Activated CD4-positive, alpha-beta T cell treated with anti-CD3 and anti-CD28 coated beads, Interleukin-2, amount 50 U/mL, for 48 hours (primary cell): ENCODE measurements at regions not wholly inside any gene's neighbourhood (a gene's known extent, or its start where the extent isn't known, plus 50 kb on each side); places are given as distances from the start of the nearest gene placed in this dataset.
"Not testable (repeated sequence)": the region's sequence is repeated elsewhere in the genome, so short reads cannot be mapped to it uniquely, and the experiment has no call there.

Experiments used
- DNase-seq, 2 experiments: peaks; one replicate each; pipeline ENCODE4 v3.0.0-alpha.2; 2020

DNA sequence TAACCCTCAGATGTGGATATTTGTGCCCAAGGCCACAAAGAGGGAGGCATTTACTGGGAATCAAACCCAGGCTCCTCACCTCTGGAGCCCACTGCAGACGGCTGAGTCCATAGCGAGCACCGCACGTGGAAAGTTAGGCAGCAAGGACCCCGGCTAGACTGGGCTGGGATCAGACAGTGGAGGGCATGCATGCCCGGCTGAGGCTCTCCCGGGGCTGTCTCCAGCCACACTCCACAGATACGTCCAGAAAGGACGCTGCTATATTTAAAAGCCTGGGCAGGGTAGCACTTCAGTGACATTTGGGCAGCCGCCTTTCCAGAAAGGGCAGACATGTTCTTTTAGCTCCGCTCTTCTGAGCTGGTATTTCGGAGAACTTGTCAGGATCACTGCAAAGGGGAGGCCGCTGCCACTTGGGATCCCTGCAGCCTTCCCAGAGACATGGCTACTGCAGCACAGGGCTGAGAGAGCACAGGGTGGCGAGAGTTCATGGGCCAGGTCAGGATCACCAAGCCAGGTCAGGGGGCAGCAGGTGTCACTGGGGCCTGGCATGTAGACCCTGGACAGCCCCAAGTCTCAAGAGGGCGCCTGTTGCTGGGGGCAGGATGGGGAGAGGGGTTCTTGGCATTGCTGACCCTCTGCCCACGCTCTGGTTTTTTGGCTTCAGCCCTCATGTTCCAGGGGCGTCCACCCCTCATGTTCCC, 121.7 kb downstream of the PHETA1 start:
- DNase-seq, result no peak

DNA sequence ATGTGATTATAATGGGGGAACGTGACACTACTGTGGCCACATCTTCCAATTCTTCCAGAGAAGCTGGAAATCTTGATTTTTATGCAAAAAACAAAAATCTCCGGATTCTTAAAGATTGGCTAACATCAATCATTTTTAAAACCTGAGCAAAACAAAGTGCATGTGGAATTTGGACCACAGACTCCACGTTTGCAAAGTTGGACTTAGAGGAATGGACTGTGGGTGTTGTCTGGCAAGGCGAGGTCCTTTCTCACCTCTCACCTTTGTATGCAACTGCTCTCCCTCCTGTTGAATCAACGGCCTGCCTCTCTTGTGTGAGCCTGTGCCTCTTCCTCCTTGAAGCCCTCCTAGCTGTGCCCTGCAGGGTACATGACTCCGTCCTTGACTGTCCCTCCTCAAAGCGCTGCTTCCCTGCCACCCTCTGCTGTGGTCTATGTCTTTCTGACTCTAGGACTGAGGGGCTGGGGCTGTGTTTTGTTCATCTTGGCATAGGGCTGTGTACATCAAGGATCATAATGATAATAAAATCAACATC, 122.4 kb downstream of the PHETA1 start:
- DNase-seq, result no peak

DNA sequence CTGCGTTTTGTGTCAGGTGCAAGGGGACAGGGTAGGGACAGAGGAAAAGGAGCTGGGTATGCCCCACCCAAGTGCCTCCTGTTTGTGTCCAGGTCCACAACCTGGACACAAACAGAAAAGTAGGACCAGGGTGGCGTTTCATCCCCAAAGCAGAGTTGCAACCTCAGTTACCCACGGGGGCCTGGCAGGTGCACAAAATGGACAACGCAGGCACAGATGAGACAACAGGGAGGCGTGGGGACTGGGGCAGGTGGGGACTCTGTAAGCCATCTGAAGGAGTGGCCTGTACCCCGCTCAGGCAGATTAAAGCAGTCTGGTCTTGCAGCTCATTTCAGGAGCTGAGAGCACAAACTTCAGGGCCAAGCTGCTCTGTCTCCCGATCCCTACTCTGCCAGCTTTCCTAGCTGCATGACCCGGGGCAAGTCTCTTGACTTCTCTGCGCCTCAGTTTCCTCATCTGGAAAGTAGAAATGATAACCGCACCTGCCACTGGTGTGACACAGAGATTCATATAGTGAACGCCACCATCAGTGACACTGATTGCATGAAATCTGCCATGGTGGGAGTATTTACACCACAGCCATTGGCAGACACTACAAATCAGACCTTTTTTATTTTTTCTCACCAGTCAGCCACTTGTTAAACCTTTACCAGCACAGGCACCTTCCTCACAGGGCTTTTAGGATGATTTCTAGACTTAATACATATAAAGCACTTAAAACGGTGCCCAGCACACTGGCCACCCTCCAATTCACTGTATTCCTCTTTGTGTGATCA, 123.0 kb downstream of the PHETA1 start:
- no peak for DNase-seq

DNA sequence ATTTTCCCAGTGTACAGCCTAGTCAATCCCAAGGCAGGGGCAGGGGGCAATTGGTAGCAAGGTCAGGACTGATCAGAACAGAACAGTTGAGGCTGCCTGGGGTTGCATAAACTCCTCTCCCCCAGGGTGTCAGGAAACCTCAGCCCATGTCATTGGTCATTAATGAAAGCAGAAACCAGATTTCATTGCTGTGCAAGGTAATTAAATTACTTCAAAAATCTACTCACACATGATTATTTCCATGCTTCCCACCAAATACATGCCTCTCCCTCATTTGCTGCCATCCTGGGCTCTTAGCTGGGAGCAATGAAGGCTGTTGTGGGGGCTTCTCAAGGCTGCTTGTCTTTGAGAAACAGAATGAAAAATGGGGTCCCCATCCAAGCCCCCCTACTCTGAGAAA, 124.2 kb downstream of the PHETA1 start:
- no peak for DNase-seq

DNA sequence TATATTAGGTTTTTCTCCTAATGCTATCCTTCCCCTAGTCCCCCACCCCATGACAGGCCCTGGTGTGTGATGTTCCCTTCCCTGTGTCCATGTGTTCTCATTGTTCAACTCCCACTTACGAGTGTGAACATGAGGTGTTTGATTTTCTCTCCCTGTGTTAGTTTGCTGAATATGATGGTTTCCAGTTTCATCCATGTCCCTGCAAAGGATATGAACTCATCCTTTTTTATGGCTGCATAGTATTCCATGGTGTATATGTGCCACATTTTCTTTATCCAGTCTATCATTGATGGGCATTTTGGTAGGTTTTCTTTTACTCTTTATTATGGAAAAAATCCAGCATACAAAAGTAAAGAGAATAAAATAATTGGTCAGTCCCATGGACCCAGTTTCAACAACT, 126.1 kb downstream of the PHETA1 start:
- DNase-seq, result not testable (repeated sequence)

DNA sequence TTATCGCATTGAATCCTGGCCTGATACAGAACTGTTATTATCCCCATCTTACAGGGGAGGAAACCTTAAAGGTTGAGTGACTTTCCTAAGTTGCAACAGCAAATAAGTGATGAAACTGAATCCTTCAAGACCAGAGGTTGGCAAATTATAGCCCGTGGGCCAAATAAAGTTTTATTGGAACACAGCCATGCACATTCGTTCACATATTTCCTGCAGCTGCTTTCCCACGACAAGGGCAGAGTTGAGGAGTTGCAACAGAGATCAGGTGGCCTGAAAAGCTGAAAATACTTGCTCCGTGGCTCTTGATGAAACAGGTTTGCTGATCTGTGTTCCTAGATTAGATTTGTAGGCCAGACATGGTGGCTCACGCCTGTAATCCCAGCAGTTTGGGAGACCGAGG, 126.7 kb downstream of the PHETA1 start:
- no peak for DNase-seq

DNA sequence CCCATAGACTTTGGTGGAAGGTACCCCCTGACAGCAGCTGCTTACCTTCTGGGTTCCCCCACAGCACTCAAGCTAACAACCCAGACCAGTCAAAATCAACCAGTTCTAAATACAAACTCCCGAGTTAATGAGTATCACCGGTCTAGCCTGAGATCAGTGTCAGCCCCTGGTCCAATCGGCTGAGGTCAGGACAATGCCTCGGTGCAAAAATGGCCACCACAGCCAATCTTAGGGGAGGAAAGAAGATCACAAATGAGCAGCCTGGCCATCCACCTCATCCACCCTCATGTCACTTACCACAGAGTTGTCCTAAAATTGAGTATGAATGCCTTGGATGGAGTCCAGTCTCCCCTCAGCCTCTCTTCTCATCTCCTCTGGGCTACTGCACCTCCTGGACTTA, 128.5 kb downstream of the PHETA1 start:
- no peak for DNase-seq

DNA sequence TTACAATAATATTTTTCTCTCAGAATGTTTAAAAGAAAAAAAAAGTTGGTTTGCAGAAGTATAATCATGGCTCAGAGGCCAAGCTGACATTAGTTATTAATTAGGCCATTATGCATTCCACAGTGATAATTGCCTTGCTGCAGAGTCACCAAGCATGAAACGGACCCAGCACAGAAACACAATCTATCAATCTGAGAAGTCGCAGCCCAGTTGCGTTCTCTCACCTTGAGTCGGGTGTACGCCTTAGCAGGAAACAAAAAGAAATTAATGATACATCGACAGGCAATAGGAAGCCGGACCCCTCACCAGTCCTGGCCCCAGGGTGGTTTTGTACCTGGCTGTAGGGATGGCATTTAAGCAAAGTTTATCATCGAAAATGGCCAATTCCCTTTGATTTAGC, 129.7 kb downstream of the PHETA1 start:
- DNase-seq, result no peak

DNA sequence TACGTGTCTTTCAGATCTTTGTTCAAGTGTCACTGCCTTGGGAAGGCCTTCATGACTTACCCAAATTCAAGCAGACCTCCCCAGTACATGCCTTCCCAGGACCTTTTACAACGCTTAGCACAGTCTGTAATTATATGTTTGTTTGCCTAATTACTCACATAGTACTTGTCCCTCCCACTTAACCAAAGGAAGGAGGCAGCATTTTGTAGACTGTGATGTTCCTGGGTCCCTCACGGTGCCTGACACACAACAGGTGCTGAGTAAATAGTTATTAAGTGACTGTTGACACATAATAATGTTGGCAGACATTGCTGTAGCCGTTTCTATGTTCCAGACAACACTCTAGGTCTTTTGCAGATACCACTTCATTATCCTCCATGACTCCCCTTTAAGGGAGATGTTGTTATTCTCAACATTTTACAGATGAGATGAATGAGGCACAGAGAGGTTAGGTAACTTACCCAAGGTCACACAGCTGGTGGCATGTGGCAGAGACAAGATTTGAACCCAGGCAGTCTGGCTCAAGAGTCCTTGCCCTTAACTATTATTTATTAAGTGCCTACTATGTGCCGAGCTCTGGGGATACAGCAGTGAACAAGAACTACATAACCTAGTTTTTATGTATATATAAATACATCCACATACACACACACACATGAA, 130.7 kb downstream of the PHETA1 start:
- no peak for DNase-seq

DNA sequence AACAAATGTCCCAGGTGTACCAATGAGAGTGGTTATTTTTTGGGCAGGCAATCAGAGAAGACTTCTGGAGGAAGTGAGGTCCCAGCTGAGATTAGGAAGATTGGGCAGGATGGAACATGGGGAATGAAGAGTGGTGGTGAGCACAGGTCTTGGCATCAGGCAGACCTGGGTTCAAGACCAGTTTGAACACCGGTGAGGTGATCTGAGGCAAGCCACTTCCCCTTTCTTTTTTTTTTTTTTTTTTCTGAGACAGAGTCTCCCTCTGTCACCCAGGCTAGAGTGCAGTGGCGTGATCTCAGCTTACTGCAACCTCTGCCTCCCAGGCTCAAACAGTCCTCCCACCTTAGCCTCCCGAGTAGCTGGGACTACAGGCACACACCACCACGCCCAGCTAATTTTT, 134.4 kb downstream of the PHETA1 start:
- DNase-seq, result not testable (repeated sequence)

DNA sequence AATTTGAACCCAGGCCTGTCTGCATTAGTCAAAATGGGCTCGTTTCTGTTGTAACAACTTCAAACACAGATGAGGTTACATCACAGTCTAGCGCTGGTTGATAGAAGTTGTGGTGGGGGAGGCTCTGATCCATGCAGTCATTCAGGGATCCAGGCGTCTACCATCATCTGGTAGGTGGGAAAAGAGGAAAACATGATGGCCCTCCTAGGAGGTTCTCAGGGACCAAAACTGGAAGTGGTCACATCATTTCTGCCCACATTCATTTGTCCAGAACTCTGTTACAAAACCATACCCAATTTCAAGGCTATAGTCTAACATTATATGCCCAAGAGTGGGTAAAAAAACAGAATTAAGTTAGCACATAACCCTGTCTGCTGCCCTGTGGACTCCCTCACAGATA, 135.1 kb downstream of the PHETA1 start:
- DNase-seq, result no peak

DNA sequence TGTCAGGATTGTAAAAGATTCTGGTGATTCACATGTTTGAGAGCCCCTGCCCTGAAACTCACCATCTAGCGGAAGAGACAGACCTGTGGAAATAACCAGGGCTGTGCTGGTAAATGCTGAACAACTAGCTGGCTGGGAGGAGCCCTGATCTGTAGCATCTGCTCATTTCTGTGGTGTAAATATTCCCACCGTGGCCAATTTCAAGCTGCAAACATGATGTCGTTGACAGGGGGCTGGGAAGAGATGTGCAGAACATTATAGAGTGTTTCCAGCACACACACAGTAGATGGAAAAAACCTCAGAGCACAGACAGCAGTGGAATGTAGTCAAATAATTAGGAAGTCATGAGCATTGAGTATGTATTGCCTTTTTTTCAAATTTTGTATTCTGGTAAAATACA, 138.2 kb downstream of the PHETA1 start:
- DNase-seq, result no peak

DNA sequence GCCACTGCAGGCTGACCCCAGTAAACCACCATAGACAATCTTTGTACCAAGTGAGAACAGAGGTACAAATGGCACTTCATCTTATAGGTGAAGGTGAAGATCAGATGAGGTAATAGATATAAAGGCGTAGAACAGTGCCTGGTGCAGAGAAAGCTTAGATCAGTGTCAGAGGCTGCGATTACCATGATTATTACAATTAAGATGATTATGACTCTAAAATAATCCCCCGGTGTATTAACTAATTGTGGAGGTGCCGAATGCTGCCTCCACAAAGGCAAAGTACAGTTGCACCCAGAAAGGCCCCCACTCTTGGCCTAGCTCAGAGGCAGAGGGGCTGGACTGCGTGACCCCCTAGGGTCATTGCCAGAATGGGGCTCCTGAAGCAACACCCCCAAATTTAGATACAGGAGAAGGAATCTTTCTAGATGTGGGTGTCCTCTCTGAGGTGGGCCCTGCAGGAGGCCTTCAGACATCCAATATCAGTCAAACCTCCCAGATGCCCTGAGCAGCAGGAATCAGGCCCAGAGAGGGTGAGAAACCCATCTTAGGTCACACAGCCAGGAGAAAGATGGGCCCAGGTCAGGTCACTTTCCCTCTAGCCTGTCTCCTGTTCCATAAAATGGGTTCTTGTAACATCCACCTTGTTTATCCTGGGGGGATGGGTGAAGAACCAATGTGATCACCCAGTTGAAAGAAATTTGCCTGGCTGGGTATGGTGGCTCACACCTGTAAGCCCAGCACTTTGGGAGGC, 139.8 kb downstream of the PHETA1 start:
- no peak for DNase-seq

DNA sequence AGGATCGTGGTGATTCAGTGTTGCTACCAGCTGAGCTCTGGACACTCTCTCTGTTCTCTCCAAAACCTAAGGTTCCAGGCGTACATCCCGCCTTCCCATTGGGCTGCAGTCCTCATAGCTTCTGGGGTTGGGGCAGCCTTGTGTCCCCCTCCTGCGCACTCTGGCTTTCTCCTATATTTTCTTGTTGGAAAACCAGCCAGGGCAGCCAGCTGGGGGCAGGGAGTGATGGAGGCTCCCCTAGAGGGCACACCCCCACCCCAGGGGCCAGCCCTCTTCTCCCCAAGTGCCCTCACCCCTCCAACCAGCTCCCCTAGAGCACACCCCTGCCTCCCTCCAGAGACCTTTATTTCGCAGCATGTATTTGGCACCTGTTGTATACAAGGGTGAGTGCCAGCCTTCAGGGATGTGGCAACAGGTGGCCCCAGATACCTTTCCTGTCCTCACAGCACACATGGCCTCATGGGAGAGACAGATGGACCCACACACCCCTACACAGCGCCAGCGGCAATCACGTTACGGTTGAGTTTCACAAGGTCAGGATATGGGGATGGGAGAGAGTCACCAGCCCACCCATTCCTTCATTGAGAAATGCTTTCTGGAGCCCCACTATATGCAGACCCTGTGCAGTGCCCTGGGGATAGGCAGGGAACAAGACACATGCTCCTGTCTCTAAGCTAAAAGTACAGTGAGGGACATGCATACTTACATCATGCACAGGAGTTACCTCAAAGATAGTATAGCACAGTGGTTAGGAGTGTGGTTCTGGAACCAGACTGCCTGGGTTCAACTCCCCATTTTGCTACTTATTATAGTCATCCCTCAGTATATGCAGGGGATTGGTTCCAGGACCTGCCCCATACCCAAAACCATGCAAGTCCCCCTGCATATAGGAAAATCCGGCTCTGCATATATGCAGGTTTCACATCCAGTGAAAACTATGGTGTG, 141.1 kb downstream of the PHETA1 start:
- DNase-seq, result no peak

DNA sequence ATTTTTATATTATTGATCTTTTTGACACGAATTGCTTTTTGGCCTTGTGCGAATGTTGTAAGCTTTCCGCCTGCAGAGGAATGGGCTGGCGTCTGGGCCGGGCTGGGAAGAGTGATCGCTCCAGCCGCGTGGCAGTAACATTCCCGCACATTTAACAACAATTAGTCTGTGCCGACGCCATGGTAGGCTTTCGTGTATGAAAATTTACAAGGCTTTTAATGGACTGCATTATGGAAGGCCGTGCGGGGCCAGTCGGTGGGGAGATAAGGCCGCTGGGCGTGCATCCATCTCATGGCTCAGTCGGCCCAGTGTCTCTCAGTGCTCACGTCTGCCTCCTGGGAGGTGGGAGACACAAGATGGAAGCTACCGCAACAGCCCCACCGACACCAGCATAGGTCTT, 142.2 kb downstream of the PHETA1 start:
- no peak for DNase-seq

DNA sequence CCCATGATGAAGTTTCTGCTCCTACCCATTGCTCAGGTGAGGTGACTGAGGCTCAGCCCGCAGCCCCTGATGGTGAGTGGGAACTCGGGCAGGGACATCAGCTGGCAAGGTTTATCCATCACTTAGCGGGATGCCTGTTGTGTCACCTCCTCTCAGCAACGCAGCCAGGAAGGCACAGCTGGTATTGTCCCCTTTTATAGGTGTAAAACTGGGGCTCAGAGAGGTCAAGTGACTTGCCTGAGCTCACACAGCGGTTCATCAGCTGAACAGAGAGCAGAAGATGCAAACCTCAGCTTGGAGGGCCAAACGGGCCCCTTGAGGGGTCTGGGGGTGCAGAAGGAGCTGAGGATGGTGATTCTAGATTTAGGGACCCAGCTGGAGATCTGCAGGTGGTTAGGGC, 143.6 kb downstream of the PHETA1 start:
- DNase-seq, result no peak

DNA sequence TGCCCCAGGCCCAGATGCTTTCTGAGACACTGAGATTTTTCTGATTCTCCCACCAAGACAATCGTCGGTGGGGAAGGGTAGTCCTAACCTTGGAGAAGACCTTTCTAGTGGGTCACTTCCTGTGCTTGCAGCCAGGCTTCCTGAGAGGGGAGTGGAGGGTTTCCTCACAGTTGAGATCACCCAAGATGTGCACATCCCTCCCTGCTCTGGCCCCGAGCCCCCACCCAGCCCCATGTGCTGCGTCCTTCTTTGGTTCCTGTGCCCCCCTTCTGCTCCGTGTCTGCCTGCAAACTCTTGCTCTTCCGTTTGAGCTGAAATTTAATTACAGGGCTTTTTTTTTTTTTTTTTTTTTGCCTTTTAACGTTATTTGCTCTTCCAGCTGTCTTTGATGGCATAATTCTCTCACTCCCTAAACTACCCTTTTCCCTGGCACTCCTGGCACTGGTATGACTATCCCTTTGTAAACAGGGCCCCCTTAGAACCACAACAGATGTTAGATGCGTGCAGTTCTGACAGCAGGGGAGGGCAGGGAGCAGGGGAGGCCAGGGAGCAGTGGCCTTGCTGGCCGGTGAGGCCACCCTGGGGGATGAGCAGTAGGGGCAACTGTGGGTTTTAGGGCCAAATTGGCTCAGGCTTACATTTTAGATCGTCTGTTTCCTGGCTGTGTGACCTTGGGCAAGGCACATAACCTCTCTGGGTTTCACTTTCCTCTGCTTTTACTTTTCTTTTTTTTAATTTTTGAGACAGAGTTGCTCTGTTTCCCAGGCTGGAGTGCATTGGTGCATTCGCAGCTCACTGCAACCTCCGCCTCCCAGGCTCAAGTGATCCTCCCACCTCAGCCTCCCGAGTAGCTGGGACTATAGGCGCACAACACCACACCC, 144.5 kb downstream of the PHETA1 start:
- no peak for DNase-seq

DNA sequence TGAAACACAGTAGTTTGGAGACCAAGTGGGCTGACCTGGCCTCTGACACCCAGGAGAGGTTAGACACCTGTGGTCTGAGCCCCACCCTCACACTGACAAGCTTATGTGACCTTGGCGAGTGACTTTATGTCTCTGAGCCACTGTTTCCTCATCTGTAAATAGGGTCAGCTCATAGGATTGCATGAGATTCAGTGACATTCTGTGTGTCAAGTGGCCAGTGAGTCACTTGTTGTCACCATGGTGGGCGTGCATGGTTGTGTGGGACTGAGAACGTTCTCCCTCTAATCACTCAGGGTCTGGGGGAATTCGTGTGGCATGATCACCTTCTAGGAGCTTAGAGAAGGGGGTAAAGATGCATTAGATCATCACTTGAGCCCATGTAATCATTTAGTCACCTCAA, 146.4 kb downstream of the PHETA1 start:
- DNase-seq, result no peak

DNA sequence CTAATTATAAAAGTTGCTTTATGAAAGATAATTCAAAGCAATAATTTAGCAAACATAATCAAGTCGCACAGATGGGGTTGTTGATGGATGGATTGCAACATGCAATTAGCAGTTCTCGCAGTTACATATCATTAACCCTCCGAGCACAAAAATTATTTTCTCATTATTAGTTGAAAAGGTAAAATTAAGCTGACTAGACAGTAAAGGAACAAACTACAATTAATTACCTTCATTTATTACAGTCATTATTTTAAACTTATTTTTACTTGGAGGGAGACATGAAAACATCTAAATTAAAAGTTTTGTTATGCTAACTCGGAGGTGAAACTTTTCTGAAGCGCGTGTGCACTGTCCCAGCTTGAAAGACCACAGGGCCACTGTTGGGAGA, 146.9 kb downstream of the PHETA1 start:
- no peak for DNase-seq

DNA sequence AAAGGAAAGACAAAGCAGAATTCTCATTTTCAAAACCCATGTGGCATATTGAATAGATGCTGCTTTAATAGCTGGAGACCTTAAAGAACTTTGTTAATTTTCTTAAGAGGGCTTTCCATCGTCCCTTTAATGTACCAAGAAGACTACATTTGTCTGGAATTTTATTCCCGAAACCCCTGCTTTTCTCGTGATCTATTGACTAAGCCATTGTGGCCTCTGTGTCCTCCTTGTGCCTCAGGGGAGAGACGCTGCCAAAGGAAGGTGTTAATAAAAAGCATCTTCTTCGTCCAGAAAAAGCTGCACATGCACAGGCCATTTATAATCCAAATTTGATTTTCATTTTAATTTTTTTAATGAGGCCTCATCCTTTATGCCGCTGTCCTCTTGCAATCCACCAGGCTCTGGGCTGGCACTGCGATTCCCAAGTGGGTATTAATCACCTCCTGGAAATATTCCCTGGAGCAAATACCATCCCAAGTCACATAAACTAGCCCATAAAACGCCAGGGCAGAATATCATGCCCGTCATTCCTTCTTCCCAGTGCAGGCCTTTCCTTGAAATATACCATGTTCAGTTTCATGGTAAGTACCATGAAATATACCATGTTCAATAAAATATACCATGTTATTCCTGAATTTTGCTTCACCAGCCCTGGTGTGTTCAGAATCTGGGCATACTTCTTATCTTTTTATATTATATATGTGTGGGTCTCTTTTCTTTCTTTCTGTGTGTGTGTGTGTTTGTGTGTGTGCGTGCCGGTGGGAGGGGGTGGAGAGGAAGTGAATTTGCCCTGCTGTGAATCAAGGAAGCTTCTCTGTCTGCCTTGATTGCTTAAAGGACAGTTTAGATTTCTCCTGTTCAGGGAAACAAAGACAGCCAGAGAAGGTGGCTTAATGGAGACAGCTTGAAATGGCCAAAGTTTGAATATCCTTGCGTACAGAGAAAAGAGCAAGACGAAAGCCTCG, 147.6 kb downstream of the PHETA1 start:
- DNase-seq, result no peak
